H1 (cell line): ENCODE measurements at regions not wholly inside any gene's neighbourhood (a gene's known extent, or its start where the extent isn't known, plus 50 kb on each side); places are given as distances from the start of the nearest gene placed in this dataset.

Experiments
- CTCF ChIA-PET: fragments of 300-600 bp; sonication (Branson Sonifier 250); formaldehyde crosslinking; loops from one replicate; lab custom pipeline; 2021; ENCODE audit not compliant: partially characterized antibody; lab: Charles Lee
- POLR2A ChIA-PET: fragments of 300-600 bp; sonication (Branson Sonifier 250); formaldehyde crosslinking; loops from one replicate; lab custom pipeline; 2021; ENCODE audit warnings: inconsistent platforms; ENCODE audit not compliant: partially characterized antibody; lab: Charles Lee
- DNase-seq, 2 experiments: peaks; one replicate each; pipeline versions ENCODE4 v3.0.0 to v3.0.0-alpha.2; 2010 to 2022; ENCODE audit warnings: low spot score in 2 of 2, low read depth in 1 of 2, mixed read lengths in 1 of 2
- FAIRE-seq: peaks from 2 replicates; lab custom pipeline; 2011; peaks lifted over from hg19 to GRCh38; lab: Jason Lieb, UNC
- H2AFZ ChIP-seq: 2 replicates; pipeline ENCODE4 v1.8.1; 2012; ENCODE audit warnings: low read length, inconsistent platforms
- H2AK5ac ChIP-seq: 2 replicates; pipeline ENCODE4 v1.6.1; 2013; ENCODE audit warnings: low read depth, low read length
- H2BK120ac ChIP-seq: replicated peaks from 2 replicates; pipeline ENCODE3; 2013; ENCODE audit warnings: low read depth, low read length, inconsistent platforms
- H2BK12ac ChIP-seq: 2 replicates; pipeline ENCODE4 v1.6.1; 2013; ENCODE audit warnings: low read depth, low read length
- H2BK15ac ChIP-seq: 2 replicates; pipeline ENCODE4 v1.6.1; 2013; ENCODE audit warnings: low read length
- H2BK20ac ChIP-seq: 2 replicates; pipeline ENCODE4 v1.6.1; 2013; ENCODE audit warnings: low read length
- H2BK5ac ChIP-seq: 2 replicates; pipeline ENCODE4 v1.6.1; 2013; ENCODE audit warnings: low read depth, low read length
- H3K14ac ChIP-seq: 2 replicates; pipeline ENCODE4 v1.6.1; 2013; ENCODE audit warnings: inconsistent platforms; ENCODE audit not compliant: insufficient read length
- H3K18ac ChIP-seq: 2 replicates; pipeline ENCODE4 v1.6.1; 2013; ENCODE audit warnings: low read length; ENCODE audit errors: extremely low read depth
- H3K23ac ChIP-seq: 2 replicates; pipeline ENCODE4 v1.6.1; 2013; ENCODE audit warnings: inconsistent platforms; ENCODE audit not compliant: insufficient read length
- H3K23me2 ChIP-seq: 2 replicates; pipeline ENCODE4 v1.6.1; 2013; ENCODE audit warnings: low read depth, low read length
- H3K27ac ChIP-seq: 2 replicates; pipeline ENCODE4 v1.6.1; 2011; ENCODE audit warnings: low read depth, low read length, inconsistent platforms
- H3K27me3 ChIP-seq, 4 experiments: replicated peaks in 1 of 4; 1 replicate in 1 of 4; 2 replicates in 3 of 4; pipeline versions ENCODE4 v1.6.1 to v1.8.1; 2011 to 2013; ENCODE audit warnings: low read length in 3 of 4, mild to moderate bottlenecking in 3 of 4, inconsistent platforms in 2 of 4, mixed read lengths in 2 of 4, moderate library complexity in 1 of 4; ENCODE audit not compliant: control insufficient read depth in 3 of 4, insufficient read depth in 3 of 4; ENCODE audit errors: extremely low read depth in 1 of 4
- H3K36me3 ChIP-seq, 4 experiments: 2 replicates each; pipeline versions ENCODE4 v1.6.1 to v1.8.1; 2011 to 2013; ENCODE audit warnings: mild to moderate bottlenecking in 4 of 4, low read length in 3 of 4, moderate library complexity in 2 of 4, control low read depth in 1 of 4, inconsistent platforms in 1 of 4; ENCODE audit not compliant: insufficient read depth in 4 of 4, control insufficient read depth in 2 of 4
- H3K4ac ChIP-seq: replicated peaks from 2 replicates; pipeline ENCODE3; 2013; ENCODE audit warnings: low read length, low read depth, mixed read lengths, inconsistent platforms; ENCODE audit not compliant: insufficient read length
- H3K4me1 ChIP-seq, 4 experiments: replicated peaks in 1 of 4; 1 replicate in 1 of 4; 2 replicates in 3 of 4; pipeline versions ENCODE4 v1.6.1 to v1.8.1; 2011 to 2013; ENCODE audit warnings: low read length in 3 of 4, inconsistent platforms in 2 of 4, mixed read lengths in 1 of 4; ENCODE audit not compliant: insufficient read depth in 4 of 4, control insufficient read depth in 3 of 4
- H3K4me2 ChIP-seq, 2 experiments: 2 replicates each; pipeline versions ENCODE4 v1.6.1 to v1.8.1; 2011 to 2013; ENCODE audit warnings: low read depth in 2 of 2, low read length in 2 of 2, control low read depth in 1 of 2, inconsistent platforms in 1 of 2, mild to moderate bottlenecking in 1 of 2; ENCODE audit not compliant: insufficient read depth in 1 of 2
- H3K4me3 ChIP-seq, 4 experiments: fragments of 200-600, 300-600 bp in 1 of 4; sonication (generic), shearing (Covaris generic), sonication (Bioruptor Twin) in 1 of 4; 2 replicates each; pipeline versions ENCODE4 v1.5.1 to v1.8.1; 2011 to 2016; ENCODE audit warnings: low read length in 4 of 4, low read depth in 3 of 4, control low read depth in 2 of 4, inconsistent platforms in 2 of 4, mild to moderate bottlenecking in 2 of 4, mixed read lengths in 1 of 4, moderate library complexity in 1 of 4; ENCODE audit not compliant: insufficient read depth in 2 of 4; ENCODE audit errors: extremely low read depth in 1 of 4
- H3K56ac ChIP-seq: replicated peaks from 2 replicates; pipeline ENCODE3; 2013; ENCODE audit warnings: low read depth, mild to moderate bottlenecking, mixed read lengths, low read length, inconsistent platforms; ENCODE audit not compliant: insufficient read length
- H3K79me1 ChIP-seq: 2 replicates; pipeline ENCODE4 v1.6.1; 2013; ENCODE audit warnings: low read depth, low read length, control low read depth
- H3K79me2 ChIP-seq, 2 experiments: 2 replicates each; pipeline versions ENCODE4 v1.6.1 to v1.8.1; 2012 to 2013; ENCODE audit warnings: low read length in 2 of 2, mild to moderate bottlenecking in 2 of 2, inconsistent platforms in 1 of 2; ENCODE audit not compliant: insufficient read depth in 2 of 2, control insufficient read depth in 1 of 2
- H3K9ac ChIP-seq, 4 experiments: replicated peaks in 1 of 4; 1 replicate in 1 of 4; 2 replicates in 3 of 4; pipeline versions ENCODE4 v1.6.1 to v1.8.1; 2011 to 2013; ENCODE audit warnings: low read depth in 3 of 4, low read length in 3 of 4, control low read depth in 2 of 4, mild to moderate bottlenecking in 2 of 4, moderate library complexity in 2 of 4, inconsistent platforms in 1 of 4; ENCODE audit errors: extremely low read depth in 1 of 4
- H3K9me3 ChIP-seq, 2 experiments: 2 replicates each; pipeline versions ENCODE4 v1.6.1 to v1.8.1; 2012 to 2013; ENCODE audit warnings: mild to moderate bottlenecking in 2 of 2, moderate library complexity in 2 of 2, control low read depth in 1 of 2, inconsistent platforms in 1 of 2, low read depth in 1 of 2, low read length in 1 of 2, mixed read lengths in 1 of 2; ENCODE audit not compliant: insufficient read depth in 2 of 2
- H4K20me1 ChIP-seq, 2 experiments: replicated peaks in 1 of 2; 2 replicates each; pipeline versions ENCODE3 to v1.8.1; 2011 to 2013; ENCODE audit warnings: inconsistent platforms in 2 of 2, low read length in 2 of 2, mild to moderate bottlenecking in 1 of 2; ENCODE audit not compliant: insufficient read depth in 2 of 2, control insufficient read depth in 1 of 2
- H4K5ac ChIP-seq: 2 replicates; pipeline ENCODE4 v1.6.1; 2013; ENCODE audit warnings: low read length, low read depth, mixed read lengths, inconsistent platforms; ENCODE audit not compliant: insufficient read length
- H4K8ac ChIP-seq: 2 replicates; pipeline ENCODE4 v1.8.0; 2013; ENCODE audit warnings: mild to moderate bottlenecking, moderate library complexity, low read length, inconsistent platforms; ENCODE audit not compliant: insufficient read depth; ENCODE audit errors: extremely low read depth
- H4K91ac ChIP-seq: replicated peaks from 2 replicates; pipeline ENCODE3; 2013; ENCODE audit warnings: low read length, mixed read lengths, inconsistent platforms; ENCODE audit not compliant: insufficient read length
- KDM1A ChIP-seq: fragments of 200-600, 300-600 bp; sonication (generic); IDR thresholded peaks from 2 replicates; pipeline ENCODE4 v1.7.1; 2016; ENCODE audit warnings: mild to moderate bottlenecking, low read length, borderline replicate concordance
- KDM4A ChIP-seq: IDR thresholded peaks from one replicate; pipeline ENCODE4 v1.7.1; 2012; ENCODE audit warnings: low read depth, mild to moderate bottlenecking, moderate library complexity, low read length, inconsistent platforms; ENCODE audit not compliant: severe bottlenecking
- SIX5 ChIP-seq: IDR thresholded peaks from 2 replicates; pipeline ENCODE4 v1.6.1; 2011; ENCODE audit warnings: mild to moderate bottlenecking, low read depth, low read length
- TBP ChIP-seq: IDR thresholded peaks from 2 replicates; pipeline ENCODE4 v1.6.1; 2011; ENCODE audit warnings: low read depth, low read length, improper control_type of control experiment
- WGBS, 2 experiments: shearing (Covaris generic) in 1 of 2; methylation state at CpG; one replicate each; pipeline versions ENCODE4 v1.1.6 to v1.1.7; 2013 to 2015; ENCODE audit warnings: low lambda C conversion rate in 2 of 2, mixed read lengths in 2 of 2, inconsistent platforms in 1 of 2, low coverage in 1 of 2, missing lambda C conversion rate in 1 of 2; ENCODE audit not compliant: insufficient replicate concordance in 2 of 2, insufficient coverage in 1 of 2, insufficient read length in 1 of 2; ENCODE audit errors: extremely low coverage in 1 of 2, missing lambda C conversion rate in 1 of 2; 5-methylcytosine and 5-hydroxymethylcytosine counted together

DNA sequence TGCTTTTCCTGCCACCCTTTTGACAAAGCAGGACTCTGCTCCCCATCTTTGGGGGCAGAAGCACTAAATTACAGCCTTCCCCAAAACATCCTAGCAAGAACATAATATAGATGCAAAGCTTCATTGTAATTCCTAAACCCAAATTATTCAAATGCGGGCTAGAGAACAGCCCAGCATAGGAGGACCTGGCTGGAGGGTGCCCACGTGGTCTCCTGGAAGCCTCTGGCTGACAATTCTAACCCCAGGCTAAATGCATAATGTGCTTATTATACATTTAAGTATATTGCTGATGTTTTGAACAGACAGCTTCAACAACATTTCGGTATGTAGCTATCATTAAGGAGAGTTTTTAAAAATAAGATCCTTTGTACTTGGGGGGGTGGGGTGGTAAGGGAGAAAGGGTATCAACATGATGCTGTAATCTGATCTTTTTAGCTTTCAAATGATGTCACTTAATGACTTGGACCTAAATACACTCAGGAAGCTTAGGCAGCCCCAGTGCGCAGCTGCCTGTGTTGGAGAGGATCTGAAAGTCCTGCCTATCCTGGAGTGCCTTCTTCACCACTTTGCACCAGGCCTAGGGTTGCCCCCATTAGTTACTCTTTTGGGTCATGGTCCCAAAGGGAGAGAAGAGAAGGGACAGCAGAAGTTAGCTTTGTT, 57.2 kb upstream of the USP3 start:
- no peak overlapping the region for H2BK120ac ChIP-seq
- no peak overlapping the region for H3K4ac ChIP-seq
- no peak overlapping the region for H4K5ac ChIP-seq
- no peak overlapping the region for H3K4me2 ChIP-seq
- H3K9me3 ChIP-seq = no peaks in the 10 kb centered on the region
- no peak overlapping the region; the same call in 1 of the 2 replicates for H3K18ac ChIP-seq
- H2AK5ac ChIP-seq = no peak overlapping the region
- DNase-seq (no peak), FAIRE-seq (no peak)
- no peak overlapping the region for H2BK5ac ChIP-seq
- H3K36me3 ChIP-seq = no peaks in the 10 kb centered on the region
- H4K8ac ChIP-seq = no peak overlapping the region
- H3K23me2 ChIP-seq = no peaks in the 10 kb centered on the region
- H3K4me1 ChIP-seq = peaks cover 0 to 10% (median 4%) of the 10 kb centered on the region in 4 experiments; a peak in 3 of 7 replicates
- H3K79me1 ChIP-seq = no peaks in the 10 kb centered on the region
- no peak overlapping the region for H4K91ac ChIP-seq
- H3K79me2 ChIP-seq = no peaks in the 10 kb centered on the region
- H3K9ac ChIP-seq = no peak overlapping the region
- no peak overlapping the region for H3K14ac ChIP-seq
- TF ChIP-seq SIX5 (no peak), KDM4A (no peak), TBP (no peak), KDM1A (no peak)
- H3K56ac ChIP-seq = no peak overlapping the region
- no peak overlapping the region for H3K23ac ChIP-seq
- no peak overlapping the region for H2BK15ac ChIP-seq
- no peak overlapping the region for H2BK12ac ChIP-seq
- H3K27ac ChIP-seq = no peak overlapping the region
- H2BK20ac ChIP-seq = no peak overlapping the region
- no peak overlapping the region for H2AFZ ChIP-seq
- ChIA-PET CTCF (interaction anchor here (1.0 to 3.5 kb wide), 6 partner anchors 11 to 163 kb away, joined by 3 to 24 read pairs (median 5); no protein-coding TSS in a partner anchor), POLR2A (interaction anchor here (2.2 kb wide), 1 partner anchor 10 kb away, joined by 5 read pairs; no protein-coding TSS in a partner anchor)
- 76% methylated on average over 4 of the region's 4 CpGs; no CpG with 5 or more reads in 1 of the 2 experiments for WGBS, 2 experiments
- H3K27me3 ChIP-seq = no peaks in the 10 kb centered on the region
- H3K4me3 ChIP-seq = no peak overlapping the region
- H4K20me1 ChIP-seq = no peaks in the 10 kb centered on the region
